GM12873 (cell line): ENCODE measurements at regions not wholly inside any gene's neighbourhood (a gene's known extent, or its start where the extent isn't known, plus 50 kb on each side); places are given as distances from the start of the nearest gene placed in this dataset.

Experiments used
- CTCF ChIP-seq: IDR thresholded peaks from 2 replicates; pipeline ENCODE4 v1.5.1; 2012; ENCODE audit warnings: low read depth, mild to moderate bottlenecking, moderate library complexity, low read length, control low read depth; ENCODE audit not compliant: insufficient read depth; ENCODE audit errors: missing control alignments

- TF ChIP-seq CTCF = no peak
Observed at GRCh38 chr6:163994566-163994965, 580.0 kb downstream of the QKI start.

GRCh38 chr6:163992701-163993100 is 578.2 kb downstream of the QKI start:
- no peak for TF ChIP-seq CTCF

GRCh38 chr6:163992056-163992455 is 577.5 kb downstream of the QKI start:
- no peak for TF ChIP-seq CTCF

GRCh38 chr6:163991321-163991720 is 576.8 kb downstream of the QKI start:
- TF ChIP-seq CTCF = no peak

- no peak for TF ChIP-seq CTCF
Observed at GRCh38 chr6:163986313-163986712, 571.8 kb downstream of the QKI start.

- no peak for TF ChIP-seq CTCF
Observed at GRCh38 chr6:163985710-163986109, 571.2 kb downstream of the QKI start.

GRCh38 chr6:163985040-163985439 is 570.5 kb downstream of the QKI start:
- no peak for TF ChIP-seq CTCF
